ENCODE measurements at regions not wholly inside any gene's neighbourhood (a gene's known extent, or its start where the extent isn't known, plus 50 kb on each side); places are given as distances from the start of the nearest gene placed in this dataset.
A peak's percentile ranks its signal among the peaks of the same experiment; 100 is the strongest.
"Not testable (repeated sequence)": the region's sequence is repeated elsewhere in the genome, so short reads cannot be mapped to it uniquely, and the experiment has no call there.

- H3K4me3 ChIP-seq (ENCODE audit: control insufficient read depth, low read depth, low read length) = no peak overlapping the region
- no peak for TF ChIP-seq CTCF (IDR thresholded peaks at IDR 0.05; ENCODE audit: control insufficient read depth, insufficient read depth, low read depth, low read length, missing control alignments)
- no peak for DNase-seq (ENCODE audit: low read depth)
Observed at GRCh38 chr5:67857502-67857901, 358.1 kb upstream of the PIK3R1 start.

GRCh38 chr5:67855523-67855922, 360.0 kb upstream of the PIK3R1 start:
- no peak overlapping the region for H3K4me3 ChIP-seq (ENCODE audit: control insufficient read depth, low read depth, low read length)
- DNase-seq (ENCODE audit: low read depth) = no peak
- no peak for TF ChIP-seq CTCF (IDR thresholded peaks at IDR 0.05; ENCODE audit: control insufficient read depth, insufficient read depth, low read depth, low read length, missing control alignments)

GRCh38 chr5:67850906-67851305, 364.6 kb upstream of the PIK3R1 start:
- H3K4me3 ChIP-seq (ENCODE audit: control insufficient read depth, low read depth, low read length); DNase-seq (ENCODE audit: low read depth): not testable (repeated sequence)

GRCh38 chr5:67844924-67845323, 370.6 kb upstream of the PIK3R1 start:
- TF ChIP-seq CTCF (IDR thresholded peaks at IDR 0.05; ENCODE audit: control insufficient read depth, insufficient read depth, low read depth, low read length, missing control alignments) = no peak
- no peak for DNase-seq (ENCODE audit: low read depth)
- H3K4me3 ChIP-seq (ENCODE audit: control insufficient read depth, low read depth, low read length) = no peak overlapping the region

GRCh38 chr5:67842806-67843205, 372.8 kb upstream of the PIK3R1 start:
- H3K4me3 ChIP-seq (ENCODE audit: control insufficient read depth, low read depth, low read length) = no peak overlapping the region
- DNase-seq (ENCODE audit: low read depth) = peak; percentile 3
- peak; percentile 43 for TF ChIP-seq CTCF (IDR thresholded peaks at IDR 0.05; ENCODE audit: control insufficient read depth, insufficient read depth, low read depth, low read length, missing control alignments)

- not testable (repeated sequence) for DNase-seq (ENCODE audit: low read depth)
Observed at GRCh38 chr5:67837225-67837624, 378.3 kb upstream of the PIK3R1 start.

GRCh38 chr5:67836496-67836895, 379.1 kb upstream of the PIK3R1 start:
- DNase-seq (ENCODE audit: low read depth) = not testable (repeated sequence)

More at GRCh38 chr5:67837225-67837624, 378.3 kb upstream of the PIK3R1 start:
- not testable (repeated sequence) for H3K4me3 ChIP-seq (ENCODE audit: control insufficient read depth, low read depth, low read length)

GRCh38 chr5:67831048-67831447, 384.5 kb upstream of the PIK3R1 start:
- no peak for TF ChIP-seq CTCF (IDR thresholded peaks at IDR 0.05; ENCODE audit: control insufficient read depth, insufficient read depth, low read depth, low read length, missing control alignments)
- no peak for DNase-seq (ENCODE audit: low read depth)
- H3K4me3 ChIP-seq (ENCODE audit: control insufficient read depth, low read depth, low read length) = no peak overlapping the region

More at GRCh38 chr5:67836496-67836895, 379.1 kb upstream of the PIK3R1 start:
- not testable (repeated sequence) for H3K4me3 ChIP-seq (ENCODE audit: control insufficient read depth, low read depth, low read length)

All from AG09309 (cell line).